ENCODE measurements at regions not wholly inside any gene's neighbourhood (a gene's known extent, or its start where the extent isn't known, plus 50 kb on each side); places are given as distances from the start of the nearest gene placed in this dataset.

GRCh38 chr2:236644067-236644466 is 74.4 kb downstream of the ACKR3 start:
- TF ChIP-seq CTCF (conservative IDR thresholded peaks at IDR 0.05 in 1 of 2, IDR thresholded peaks at IDR 0.05 in 1 of 2; ENCODE audit: low read depth in 1 of 2, low read length in 2 of 2) (no peak), EZH2 (IDR thresholded peaks at IDR 0.05; ENCODE audit: low read length, missing control alignments) (no peak)

Measured in fibroblast of lung (primary cell).